OCI-LY7 (cell line): ENCODE measurements at regions not wholly inside any gene's neighbourhood (a gene's known extent, or its start where the extent isn't known, plus 50 kb on each side); places are given as distances from the start of the nearest gene placed in this dataset.

Experiments used
- BruUV-seq: library from RNA; stranded (reverse); fragments of 400-500 nt; replicated peaks from 2 replicates; lab custom pipeline; 2021; lab: Mats Ljungman, UMichigan
- CTCF ChIA-PET: fragments of 300-600 bp; sonication (Branson Sonifier 250); formaldehyde crosslinking; loops from one replicate; lab custom pipeline; 2022; ENCODE audit warnings: antibody characterized with exemption; ENCODE audit not compliant: unreplicated experiment; lab: Charles Lee
- POLR2A ChIA-PET: fragments of 300-600 bp; sonication (Branson Sonifier 250); formaldehyde crosslinking; loops from one replicate; lab custom pipeline; 2022; ENCODE audit warnings: antibody characterized with exemption; lab: Charles Lee
- DNase-seq: peaks from one replicate; pipeline ENCODE4 v3.0.0-alpha.2; 2015; ENCODE audit warnings: low spot score
- H2AFZ ChIP-seq: fragments of 200-600 bp; sonication (generic), shearing (Covaris generic); 2 replicates; pipeline ENCODE4 v1.6.1; 2014; ENCODE audit warnings: mild to moderate bottlenecking, antibody characterized with exemption, low read length, moderate library complexity
- H3K27ac ChIP-seq: fragments of 200-600 bp; sonication (generic); 2 replicates; pipeline ENCODE4 v1.5.1; 2014; ENCODE audit warnings: mixed run types, low read depth, mild to moderate bottlenecking, moderate library complexity, low read length, inconsistent platforms; ENCODE audit not compliant: poor library complexity, severe bottlenecking
- H3K36me3 ChIP-seq: fragments of 200-600 bp; sonication (generic); 2 replicates; pipeline ENCODE4 v1.6.1; 2014; ENCODE audit warnings: mild to moderate bottlenecking, antibody characterized with exemption, low read length, moderate library complexity, mixed read lengths; ENCODE audit not compliant: insufficient read depth
- H3K4me1 ChIP-seq: fragments of 200-600 bp; sonication (generic); 2 replicates; pipeline ENCODE4 v1.5.1; 2014; ENCODE audit warnings: mild to moderate bottlenecking, low read length; ENCODE audit not compliant: insufficient read depth, poor library complexity, severe bottlenecking
- H3K4me2 ChIP-seq: fragments of 200-600 bp; sonication (generic); 2 replicates; pipeline ENCODE4 v1.6.1; 2014; ENCODE audit warnings: mild to moderate bottlenecking, low read length
- H3K4me3 ChIP-seq: fragments of 200-600 bp; sonication (generic); 2 replicates; pipeline ENCODE4 v1.5.1; 2014; ENCODE audit warnings: mild to moderate bottlenecking, low read depth, low read length; ENCODE audit not compliant: poor library complexity, severe bottlenecking
- H3K79me2 ChIP-seq: fragments of 200-600 bp; sonication (generic); 2 replicates; pipeline ENCODE4 v1.6.1; 2016; ENCODE audit warnings: low read depth, mild to moderate bottlenecking, low read length, moderate library complexity, mixed read lengths; ENCODE audit not compliant: insufficient read depth
- H3K9me2 ChIP-seq: fragments of 200-600 bp; sonication (generic); 2 replicates; pipeline ENCODE4 v1.6.1; 2016; ENCODE audit warnings: mild to moderate bottlenecking, low read length, mixed read lengths; ENCODE audit not compliant: insufficient read depth
- H3K9me3 ChIP-seq: fragments of 200-600 bp; sonication (generic); 2 replicates; pipeline ENCODE4 v1.6.1; 2014; ENCODE audit warnings: mild to moderate bottlenecking, mixed run types, low read length, mixed read lengths
- H4K20me1 ChIP-seq: fragments of 200-600 bp; sonication (generic); 2 replicates; pipeline ENCODE4 v1.6.1; 2014; ENCODE audit warnings: mild to moderate bottlenecking, antibody characterized with exemption, low read length, moderate library complexity, mixed read lengths; ENCODE audit not compliant: insufficient read depth
- CTCF ChIP-seq: fragments of 200-600 bp; sonication (generic); conservative IDR thresholded peaks from 2 replicates; pipeline ENCODE4 v1.5.1; 2014; ENCODE audit warnings: mild to moderate bottlenecking, antibody characterized with exemption, low read length, moderate library complexity, mixed read lengths
- EZH2phosphoT487 ChIP-seq: fragments of 200-600 bp; sonication (generic); IDR thresholded peaks from 2 replicates; pipeline ENCODE4 v1.6.1; 2018; ENCODE audit warnings: low read depth, borderline replicate concordance, mild to moderate bottlenecking, mixed run types, antibody characterized with exemption, low read length, moderate library complexity, mixed read lengths
- intact Hi-C: fragments of 100-400 bp; cut with micrococcal nuclease; formaldehyde crosslinking; loops from one replicate; pipeline ENCODE4 v1.10.0; 2022; ENCODE audit not compliant: unreplicated experiment

GRCh38 chr12:114743799-114744198, 59.8 kb upstream of the TBX3 start:
- TF ChIP-seq EZH2phosphoT487 (no peak), CTCF (no peak)
- Histone ChIP-seq H3K4me3 (no peak overlapping the region), H3K79me2 (no peaks in the 10 kb centered on the region), H3K27ac (no peak overlapping the region), H2AFZ (no peak overlapping the region), H3K36me3 (no peaks in the 10 kb centered on the region), H3K9me3 (no peaks in the 10 kb centered on the region), H3K9me2 (no peaks in the 10 kb centered on the region), H3K4me1 (no peaks in the 10 kb centered on the region), H4K20me1 (no peaks in the 10 kb centered on the region), H3K4me2 (no peak overlapping the region)
- DNase-seq = no peak
- no TSS peak for BruUV-seq
- intact Hi-C loops = no loop called here
- POLR2A ChIA-PET = no interaction called here
- CTCF ChIA-PET = no interaction called here

- H2AFZ ChIP-seq = no peak overlapping the region
- H3K4me3 ChIP-seq = no peak overlapping the region
- no TSS peak for BruUV-seq
- no peaks in the 10 kb centered on the region for H3K36me3 ChIP-seq
- DNase-seq = no peak
- H3K4me2 ChIP-seq = no peak overlapping the region
- ChIA-PET CTCF (no interaction called here), POLR2A (no interaction called here)
- H3K9me3 ChIP-seq = no peaks in the 10 kb centered on the region
- no peaks in the 10 kb centered on the region for H3K79me2 ChIP-seq
- H3K27ac ChIP-seq = no peak overlapping the region
- H3K9me2 ChIP-seq = no peaks in the 10 kb centered on the region
- H3K4me1 ChIP-seq = no peaks in the 10 kb centered on the region
- no peak for TF ChIP-seq CTCF
- TF ChIP-seq EZH2phosphoT487 = no peak
- intact Hi-C loops = no loop called here
- no peaks in the 10 kb centered on the region for H4K20me1 ChIP-seq
These were observed 59.3 kb upstream of the TBX3 start for GRCh38 chr12:114743289-114743688.

- POLR2A ChIA-PET = no interaction called here
- BruUV-seq = no TSS peak
- Histone ChIP-seq H3K4me2 (no peak overlapping the region), H4K20me1 (no peaks in the 10 kb centered on the region), H3K9me3 (no peaks in the 10 kb centered on the region), H3K27ac (no peak overlapping the region), H2AFZ (no peak overlapping the region), H3K36me3 (no peaks in the 10 kb centered on the region), H3K79me2 (no peaks in the 10 kb centered on the region), H3K9me2 (no peaks in the 10 kb centered on the region), H3K4me3 (no peak overlapping the region), H3K4me1 (no peaks in the 10 kb centered on the region)
- intact Hi-C loops = no loop called here
- CTCF ChIA-PET = no interaction called here
- TF ChIP-seq EZH2phosphoT487 (no peak), CTCF (no peak)
- no peak for DNase-seq
These were observed 58.4 kb upstream of the TBX3 start for GRCh38 chr12:114742363-114742762.
